ENCODE measurements at regions not wholly inside any gene's neighbourhood (a gene's known extent, or its start where the extent isn't known, plus 50 kb on each side); places are given as distances from the start of the nearest gene placed in this dataset.

DNA sequence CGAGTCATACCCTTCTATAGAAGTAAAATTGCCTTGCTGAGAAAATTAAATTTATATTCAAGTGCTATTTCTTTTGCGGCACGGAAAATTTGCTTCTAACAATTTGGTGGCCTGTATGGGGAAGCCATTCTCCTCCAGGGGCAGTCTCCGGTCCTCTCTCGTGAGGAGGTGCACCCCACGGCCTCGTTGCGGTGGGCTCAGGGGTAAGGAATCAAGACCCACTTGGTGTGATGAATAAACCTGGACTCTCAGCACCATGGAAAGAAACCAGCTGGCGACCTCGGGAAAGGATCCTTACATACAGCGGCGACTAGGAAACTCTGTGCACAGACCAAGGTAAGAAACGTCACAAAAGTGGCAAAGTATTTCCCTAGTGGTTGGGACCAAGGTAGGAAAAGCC is 252.9 kb downstream of the DPY19L2 start:
- TF ChIP-seq TEAD4 (IDR thresholded peaks at IDR 0.05): no peak
- TF ChIP-seq TCF12 (IDR thresholded peaks at IDR 0.05; ENCODE audit: low read depth): no peak
- no peak for TF ChIP-seq FOXM1 (IDR thresholded peaks at IDR 0.05; ENCODE audit: borderline replicate concordance, low read depth)
- TF ChIP-seq USF1 (IDR thresholded peaks at IDR 0.05): no peak
- TF ChIP-seq MAX (IDR thresholded peaks at IDR 0.05): no peak
- TF ChIP-seq CEBPB (IDR thresholded peaks at IDR 0.05): no peak
- TF ChIP-seq YY1 (IDR thresholded peaks at IDR 0.05; ENCODE audit: low read depth): no peak
- no peak for TF ChIP-seq RAD21 (IDR thresholded peaks at IDR 0.05; ENCODE audit: low read depth)
- no peak for TF ChIP-seq TAF1 (IDR thresholded peaks at IDR 0.05; ENCODE audit: low read depth)
- no peak for TF ChIP-seq ZBTB7A (IDR thresholded peaks at IDR 0.05; ENCODE audit: low read depth)
- TF ChIP-seq EGR1 (IDR thresholded peaks at IDR 0.05): no peak
- no peak for TF ChIP-seq CREB1 (IDR thresholded peaks at IDR 0.05; ENCODE audit: low read depth)

GRCh38 chr12:63410197-63410596 is 258.1 kb downstream of the DPY19L2 start:
- no peak for TF ChIP-seq TAF1 (IDR thresholded peaks at IDR 0.05; ENCODE audit: low read depth)
- no peak for TF ChIP-seq YY1 (IDR thresholded peaks at IDR 0.05; ENCODE audit: low read depth)
- TF ChIP-seq REST (IDR thresholded peaks at IDR 0.05; ENCODE audit: low read depth): no peak
- no peak for TF ChIP-seq CREB1 (IDR thresholded peaks at IDR 0.05; ENCODE audit: low read depth)
- no peak for TF ChIP-seq MAX (IDR thresholded peaks at IDR 0.05)
- no peak for TF ChIP-seq RAD21 (IDR thresholded peaks at IDR 0.05; ENCODE audit: low read depth)
- TF ChIP-seq FOXM1 (IDR thresholded peaks at IDR 0.05; ENCODE audit: borderline replicate concordance, low read depth): no peak
- TF ChIP-seq NFIC (IDR thresholded peaks at IDR 0.05): no peak
- no peak for TF ChIP-seq CEBPB (IDR thresholded peaks at IDR 0.05)
- TF ChIP-seq ZBTB7A (IDR thresholded peaks at IDR 0.05; ENCODE audit: low read depth): no peak
- TF ChIP-seq EP300 (IDR thresholded peaks at IDR 0.05; ENCODE audit: borderline replicate concordance): no peak
- TF ChIP-seq USF1 (IDR thresholded peaks at IDR 0.05): no peak
- TF ChIP-seq EGR1 (IDR thresholded peaks at IDR 0.05): no peak
- TF ChIP-seq TEAD4 (IDR thresholded peaks at IDR 0.05): no peak
- no peak for TF ChIP-seq TCF12 (IDR thresholded peaks at IDR 0.05; ENCODE audit: low read depth)

GRCh38 chr12:63406781-63407180 is 255.8 kb upstream of the AVPR1A start:
- TF ChIP-seq USF1 (IDR thresholded peaks at IDR 0.05): no peak
- no peak for TF ChIP-seq TEAD4 (IDR thresholded peaks at IDR 0.05)
- TF ChIP-seq ZBTB7A (IDR thresholded peaks at IDR 0.05; ENCODE audit: low read depth): no peak
- no peak for TF ChIP-seq REST (IDR thresholded peaks at IDR 0.05; ENCODE audit: low read depth)
- TF ChIP-seq CEBPB (IDR thresholded peaks at IDR 0.05): no peak
- no peak for TF ChIP-seq CREB1 (IDR thresholded peaks at IDR 0.05; ENCODE audit: low read depth)
- TF ChIP-seq YY1 (IDR thresholded peaks at IDR 0.05; ENCODE audit: low read depth): no peak
- no peak for TF ChIP-seq RAD21 (IDR thresholded peaks at IDR 0.05; ENCODE audit: low read depth)
- TF ChIP-seq TAF1 (IDR thresholded peaks at IDR 0.05; ENCODE audit: low read depth): no peak

DNA sequence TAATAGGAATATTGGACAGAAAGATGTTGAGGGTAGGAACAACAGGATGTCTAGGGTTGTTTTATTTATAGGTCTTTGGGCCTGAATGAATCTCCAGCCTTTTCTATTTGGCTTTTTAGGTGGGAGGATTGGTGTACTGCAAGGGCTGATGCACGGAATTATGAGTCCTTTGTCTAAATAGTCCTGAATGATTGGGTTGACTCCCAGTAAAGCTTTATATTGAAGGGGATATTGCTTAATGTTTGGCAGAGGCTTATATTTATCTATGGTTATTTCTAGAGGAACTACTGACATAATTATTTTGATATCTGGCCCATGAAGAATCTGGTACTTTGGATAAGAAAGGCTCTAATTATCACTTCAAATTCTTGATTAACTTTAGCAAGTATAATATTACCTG is 253.6 kb upstream of the AVPR1A start:
- TF ChIP-seq NFIC (IDR thresholded peaks at IDR 0.05) (no peak), MAX (IDR thresholded peaks at IDR 0.05) (no peak), TEAD4 (IDR thresholded peaks at IDR 0.05) (no peak), CREB1 (IDR thresholded peaks at IDR 0.05; ENCODE audit: low read depth) (no peak), USF1 (IDR thresholded peaks at IDR 0.05) (no peak)

- TF ChIP-seq MAX (IDR thresholded peaks at IDR 0.05) (no peak), FOXM1 (IDR thresholded peaks at IDR 0.05; ENCODE audit: borderline replicate concordance, low read depth) (no peak), YY1 (IDR thresholded peaks at IDR 0.05; ENCODE audit: low read depth) (no peak), RAD21 (IDR thresholded peaks at IDR 0.05; ENCODE audit: low read depth) (no peak), TAF1 (IDR thresholded peaks at IDR 0.05; ENCODE audit: low read depth) (no peak), TCF12 (IDR thresholded peaks at IDR 0.05; ENCODE audit: low read depth) (no peak), CEBPB (IDR thresholded peaks at IDR 0.05) (no peak), TEAD4 (IDR thresholded peaks at IDR 0.05) (no peak), EGR1 (IDR thresholded peaks at IDR 0.05) (no peak), NFIC (IDR thresholded peaks at IDR 0.05) (no peak), REST (IDR thresholded peaks at IDR 0.05; ENCODE audit: low read depth) (no peak), CREB1 (IDR thresholded peaks at IDR 0.05; ENCODE audit: low read depth) (no peak), EP300 (IDR thresholded peaks at IDR 0.05; ENCODE audit: borderline replicate concordance) (no peak), USF1 (IDR thresholded peaks at IDR 0.05) (no peak), ZBTB7A (IDR thresholded peaks at IDR 0.05; ENCODE audit: low read depth) (no peak)
These were observed 252.3 kb upstream of the AVPR1A start for GRCh38 chr12:63403256-63403655.
